ENCODE measurements at regions not wholly inside any gene's neighbourhood (a gene's known extent, or its start where the extent isn't known, plus 50 kb on each side); places are given as distances from the start of the nearest gene placed in this dataset.
"Not testable (repeated sequence)": the region's sequence is repeated elsewhere in the genome, so short reads cannot be mapped to it uniquely, and the experiment has no call there.

DNA sequence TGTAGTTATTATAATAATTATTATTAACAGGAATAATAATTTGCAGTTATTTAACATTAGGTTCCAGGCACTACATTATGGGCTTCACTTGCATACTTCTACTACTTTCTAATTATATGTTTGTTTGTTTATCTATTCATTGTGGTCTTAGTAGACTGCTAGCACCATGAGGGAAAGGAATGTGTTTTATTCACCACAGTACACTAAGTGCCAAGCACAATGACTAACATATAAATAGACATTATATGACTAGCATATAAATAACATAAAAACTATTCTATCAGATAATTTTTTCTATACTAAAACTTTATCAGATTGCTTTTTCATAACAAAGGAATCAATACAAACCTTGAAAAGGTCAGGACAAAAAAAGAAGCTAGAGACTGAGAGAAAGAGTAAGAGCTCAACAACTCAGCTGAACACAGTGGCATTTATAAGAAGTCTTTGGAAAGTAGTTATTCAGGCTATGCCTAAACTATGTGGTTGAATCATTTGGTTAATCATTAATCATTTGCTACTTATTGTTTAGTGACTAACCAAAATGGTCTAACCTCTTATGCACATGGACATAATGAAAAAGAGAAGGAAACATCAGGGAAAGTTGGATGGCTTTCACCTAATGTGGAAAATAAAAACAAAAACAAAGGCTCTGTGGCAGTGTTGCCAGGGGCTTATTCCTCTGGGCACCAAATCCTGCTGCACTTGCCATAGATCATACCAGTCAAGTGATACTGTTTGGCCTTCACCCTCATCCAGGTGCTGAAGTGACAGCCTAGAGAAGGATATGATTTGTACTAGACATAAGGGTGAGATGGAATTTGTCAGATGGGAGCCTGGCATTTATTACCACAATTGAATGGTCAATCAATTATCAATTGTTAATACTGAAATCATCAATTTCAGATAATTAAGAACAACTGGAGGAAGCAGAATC is 174.9 kb downstream of the ETAA1 start:
- no peak for DNase-seq

DNA sequence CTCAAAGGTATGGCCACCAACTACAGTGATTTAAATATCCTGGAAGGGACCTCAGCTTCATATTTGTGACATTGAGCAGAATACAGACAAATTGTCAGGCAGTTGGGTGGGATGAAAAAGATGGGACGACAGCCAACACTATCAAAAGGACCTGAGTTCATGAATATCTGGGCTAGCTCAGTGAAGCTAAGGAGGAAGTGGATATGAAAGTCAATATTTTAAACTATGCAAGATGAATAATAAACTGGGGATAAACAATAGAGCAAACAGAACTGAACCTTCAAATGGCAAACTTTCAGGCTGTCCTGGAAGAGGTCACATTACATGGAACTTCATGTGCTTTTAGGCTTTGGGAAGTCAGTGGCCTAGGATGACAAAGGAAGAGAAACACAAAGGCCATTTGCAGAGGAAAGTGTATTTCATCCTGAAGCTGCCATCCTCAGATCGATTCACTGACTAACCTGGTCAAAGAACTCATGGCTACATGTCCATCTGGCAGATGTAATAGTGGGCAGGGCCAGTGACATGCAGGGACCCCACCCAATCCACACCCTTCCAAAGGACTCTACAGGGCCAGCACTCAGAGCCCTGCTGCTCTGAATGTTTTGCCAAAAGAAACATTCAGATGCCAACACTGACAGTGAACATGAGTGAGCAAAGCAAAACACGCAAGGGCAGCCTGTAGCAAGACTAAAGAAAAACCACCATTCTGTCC is 175.7 kb downstream of the ETAA1 start:
- DNase-seq = no peak

DNA sequence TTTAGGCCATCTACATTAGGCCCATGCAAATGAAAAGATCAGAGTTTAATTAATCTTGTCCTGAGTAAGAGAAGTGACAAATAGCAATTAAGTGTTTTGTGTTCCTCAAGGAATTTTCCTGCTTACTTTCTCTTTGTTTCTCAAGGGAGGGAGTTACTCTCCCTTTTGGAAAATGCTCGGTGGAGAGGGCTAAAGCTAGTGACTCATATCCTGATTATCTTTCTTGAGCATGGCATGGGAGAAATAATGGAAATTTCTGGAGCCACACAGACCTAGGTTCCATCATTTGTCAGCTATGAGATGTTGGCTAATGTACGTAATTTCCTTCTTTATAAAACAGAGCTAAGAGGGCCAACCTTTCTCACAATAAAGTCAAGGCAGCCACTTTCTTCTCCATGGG is 177.1 kb downstream of the ETAA1 start:
- no peak for DNase-seq

DNA sequence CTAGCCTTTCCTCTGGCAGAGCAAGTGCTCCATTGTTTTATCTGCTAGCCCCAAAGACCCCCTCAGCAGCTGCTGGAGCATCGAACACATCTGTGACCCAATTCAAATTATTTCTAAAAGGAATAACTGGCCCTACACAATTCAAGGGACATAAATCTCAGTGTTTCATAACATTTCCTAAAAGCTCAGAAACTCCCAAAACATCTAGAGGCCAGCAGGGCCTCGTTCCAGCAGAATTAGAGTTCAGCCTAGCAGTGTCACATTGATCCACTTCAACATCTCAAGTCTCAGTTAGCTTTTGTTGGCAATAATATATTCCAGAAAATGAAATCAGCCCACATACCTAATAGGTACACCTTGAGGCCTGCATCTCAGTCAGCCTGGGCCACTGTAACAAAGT is 179.1 kb downstream of the ETAA1 start:
- DNase-seq = no peak

DNA sequence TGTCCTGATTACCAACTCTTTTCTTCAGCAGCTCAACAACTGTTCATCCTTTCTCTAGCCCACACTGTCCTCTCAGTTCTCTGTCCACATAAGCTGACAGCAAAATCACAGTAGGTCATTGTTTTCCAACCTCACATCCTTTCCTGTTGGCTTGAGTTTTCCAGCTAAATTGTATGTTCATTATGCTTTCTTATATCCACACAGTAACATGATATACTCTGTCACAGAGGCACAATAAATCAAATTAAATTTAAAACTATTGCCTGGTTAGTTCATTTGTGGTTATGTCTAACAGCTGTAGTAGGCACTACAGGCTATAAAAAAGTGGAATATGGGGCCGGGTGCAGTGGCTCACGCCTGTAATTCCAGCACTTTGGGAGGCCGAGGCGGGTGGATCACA is 179.9 kb downstream of the ETAA1 start:
- no peak for DNase-seq

DNA sequence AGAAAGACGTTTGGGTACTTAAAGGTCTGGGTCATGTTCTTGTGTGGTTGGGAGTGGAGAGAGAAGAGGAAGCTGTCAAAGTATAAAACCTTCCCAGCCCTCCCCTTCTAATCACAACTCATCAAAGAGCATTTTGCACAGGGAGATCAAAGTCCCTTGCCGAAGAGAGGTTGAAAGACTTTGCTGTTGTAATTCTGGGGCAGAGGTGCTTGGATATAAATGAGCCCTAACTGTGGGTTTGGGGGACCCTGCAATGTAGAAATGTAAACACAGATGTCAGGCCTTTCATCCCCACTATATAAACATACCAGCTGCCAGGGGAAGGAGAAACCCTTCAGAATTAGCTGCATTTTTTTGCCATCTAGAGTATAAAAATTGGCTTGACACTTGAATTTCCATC is 182.1 kb downstream of the ETAA1 start:
- DNase-seq = no peak

DNA sequence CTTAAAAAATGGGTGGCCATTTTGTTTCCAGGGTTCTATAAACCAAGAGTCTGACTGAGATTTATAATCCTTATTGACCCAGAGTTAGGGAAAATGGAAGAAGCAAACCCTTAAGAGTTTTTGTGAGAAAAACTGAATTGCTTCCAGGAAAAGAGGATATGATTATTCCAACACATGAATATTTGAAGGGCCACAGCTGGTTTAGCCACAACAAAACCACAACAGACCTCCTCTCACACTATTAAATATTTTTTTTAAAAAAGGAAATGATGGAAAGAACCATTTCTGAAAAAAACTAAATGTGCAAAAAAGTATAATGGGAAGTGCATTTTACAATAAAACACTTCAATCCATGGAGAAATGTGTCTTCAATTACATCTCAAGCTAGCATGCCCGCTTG is 182.7 kb downstream of the ETAA1 start:
- DNase-seq = no peak

DNA sequence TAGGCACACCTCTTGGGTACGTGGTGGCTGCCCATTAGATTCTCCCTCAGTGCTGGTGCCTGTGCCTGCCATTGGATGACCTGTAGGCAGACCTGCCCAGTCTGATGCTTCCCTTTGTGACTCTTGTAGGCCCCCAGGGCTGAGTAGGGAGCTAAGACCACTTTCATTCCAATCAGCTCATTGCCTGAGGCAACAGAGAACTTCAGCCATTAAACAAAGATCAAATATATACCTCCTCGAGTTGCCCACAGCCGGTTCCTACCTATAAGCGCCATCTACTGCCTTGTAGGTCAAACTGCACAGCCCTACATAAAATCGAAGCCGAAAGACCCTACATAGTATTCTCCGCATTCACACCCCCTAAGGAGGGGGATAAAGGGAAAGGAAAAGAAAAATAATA is 184.6 kb downstream of the ETAA1 start:
- DNase-seq = no peak

DNA sequence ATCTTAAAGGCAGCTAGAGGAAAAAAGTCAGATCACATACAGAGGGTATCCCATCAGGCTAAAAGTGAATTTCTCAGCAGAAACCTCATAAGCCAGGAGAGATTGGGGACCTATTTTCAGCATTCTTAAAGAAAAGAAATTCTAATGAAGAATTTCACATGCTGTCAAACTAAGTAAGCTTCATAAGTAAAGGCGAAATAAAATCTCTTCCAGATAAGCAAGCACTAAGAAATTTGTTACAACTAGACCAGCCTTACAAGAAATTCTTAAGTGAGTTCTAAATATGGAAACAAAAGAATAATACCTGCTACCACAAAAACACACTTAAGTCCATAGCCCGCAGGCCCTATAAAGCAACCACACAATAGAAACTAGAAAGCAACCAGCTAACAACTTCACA is 186.1 kb downstream of the ETAA1 start:
- DNase-seq = no peak

DNA sequence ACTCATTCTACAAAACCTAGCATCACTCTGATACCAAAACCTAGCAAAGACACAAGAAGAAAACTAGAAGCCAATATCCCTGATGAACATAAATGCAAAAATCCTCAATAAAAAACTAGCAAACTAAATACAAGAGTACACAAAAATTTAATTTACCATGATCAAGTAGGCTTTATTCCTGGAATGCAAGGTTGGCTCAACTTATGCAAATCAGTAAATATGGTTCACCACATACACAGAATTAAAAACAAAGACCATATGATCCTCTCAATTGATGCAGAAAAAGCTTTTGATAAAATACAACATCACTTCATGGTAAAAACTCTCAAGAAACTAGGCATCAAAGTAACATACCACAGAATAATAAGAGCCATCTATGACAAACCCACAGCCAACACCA is 188.3 kb downstream of the ETAA1 start:
- DNase-seq = no peak

DNA sequence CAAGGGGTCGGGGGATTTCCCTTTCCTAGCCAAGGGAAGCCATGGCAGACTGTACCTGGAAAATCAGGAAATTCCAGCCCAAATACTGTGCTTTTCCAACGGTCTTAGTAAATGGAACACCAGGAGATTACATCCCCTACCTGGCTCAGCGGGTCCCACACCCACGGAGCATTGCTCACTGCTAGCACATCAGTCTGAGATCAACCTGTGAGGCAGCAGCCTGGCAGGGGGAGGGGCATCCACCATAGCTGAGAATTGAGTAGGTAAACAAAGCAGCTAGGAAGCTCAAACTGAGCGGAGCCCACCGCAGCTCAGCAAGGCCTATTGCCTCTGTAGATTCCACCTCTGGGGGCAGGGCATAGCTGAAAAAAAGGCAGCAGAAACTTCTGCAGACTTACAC is 192.0 kb downstream of the ETAA1 start:
- not testable (repeated sequence) for DNase-seq

DNA sequence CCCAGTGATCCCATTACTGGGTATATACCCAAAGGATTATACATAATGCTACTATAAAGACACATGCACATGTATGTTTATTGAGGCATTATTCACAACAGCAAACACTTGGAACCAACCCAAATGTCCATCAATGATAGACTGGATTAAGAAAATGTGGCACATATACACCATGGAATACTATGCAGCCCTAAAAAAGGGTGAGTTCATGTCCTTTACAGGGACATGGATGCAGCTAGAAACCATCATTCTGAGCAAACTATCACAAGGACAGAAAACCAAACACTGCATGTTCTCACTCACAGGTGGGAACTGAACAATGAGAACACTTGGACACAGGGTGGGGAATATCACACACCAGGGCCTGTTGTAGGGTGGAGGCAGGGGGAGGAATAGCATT is 197.4 kb downstream of the ETAA1 start:
- DNase-seq = not testable (repeated sequence)

DNA sequence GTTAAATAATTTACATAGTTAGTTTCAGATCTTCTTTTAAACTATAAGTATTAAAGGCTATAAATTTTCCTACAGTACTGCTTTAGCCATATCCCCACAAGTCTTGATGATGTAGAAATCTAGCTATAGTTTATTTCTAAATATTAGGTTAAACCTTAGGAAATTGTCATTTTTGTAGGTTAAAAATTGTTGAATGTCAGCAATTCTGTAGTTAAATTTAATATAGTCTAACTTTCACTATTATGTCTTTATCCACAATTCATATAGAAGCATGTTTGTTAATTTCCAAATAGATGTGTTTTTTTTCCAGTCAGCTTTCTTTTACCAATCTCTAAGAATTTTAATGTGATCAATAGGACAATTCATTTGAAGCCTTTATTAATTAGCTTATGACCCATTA is 199.7 kb downstream of the ETAA1 start:
- DNase-seq = no peak

DNA sequence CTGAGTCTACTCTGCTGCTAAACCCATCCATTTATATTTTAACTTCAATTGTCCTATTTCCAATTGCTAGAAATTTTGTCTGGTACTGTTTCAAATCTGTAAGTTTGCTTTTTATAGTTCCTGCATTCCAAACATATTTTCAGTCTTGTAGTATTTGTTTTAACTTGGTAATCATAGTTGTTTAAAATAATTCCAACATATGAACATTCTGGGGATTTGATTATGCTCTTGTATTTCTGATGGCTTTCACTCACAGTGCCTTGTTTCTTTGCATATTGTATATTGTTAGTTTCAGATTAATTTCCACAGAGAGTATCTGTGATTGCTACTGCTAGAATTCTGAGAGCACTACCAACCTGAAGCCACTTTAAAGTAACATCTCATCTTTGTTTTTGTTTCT is 202.4 kb downstream of the ETAA1 start:
- DNase-seq = no peak

DNA sequence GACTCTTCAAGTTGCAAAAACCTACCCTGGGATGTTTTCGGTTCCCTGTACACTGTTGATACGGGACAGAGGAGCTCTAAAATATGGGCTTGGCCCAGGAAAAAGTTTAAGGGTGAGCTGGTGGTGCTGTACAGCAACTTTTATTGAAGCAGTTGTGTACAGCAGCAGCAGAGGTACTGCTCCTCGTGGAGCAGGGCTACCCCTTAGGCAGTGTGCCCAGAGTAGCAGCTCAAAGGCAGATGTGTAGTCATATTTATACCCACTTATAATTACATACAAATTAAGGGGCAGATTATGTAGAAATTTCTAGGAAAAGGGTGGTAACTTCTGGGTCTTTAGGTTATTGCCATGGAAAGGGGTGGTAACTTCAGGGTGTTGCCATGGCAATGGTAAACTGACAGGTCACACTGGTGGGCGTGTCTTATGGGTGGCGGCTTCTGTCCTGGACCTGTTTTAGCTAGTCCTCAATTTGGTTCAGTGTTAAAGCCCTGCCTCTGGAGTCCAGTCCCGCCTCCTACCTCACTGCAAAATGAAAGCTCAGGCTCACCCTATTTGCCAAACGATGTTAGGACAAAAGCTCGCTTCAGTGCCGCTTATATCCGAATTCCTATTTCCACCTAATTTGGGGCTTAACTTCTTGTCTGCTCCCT is 203.2 kb downstream of the ETAA1 start:
- no peak for DNase-seq

DNA sequence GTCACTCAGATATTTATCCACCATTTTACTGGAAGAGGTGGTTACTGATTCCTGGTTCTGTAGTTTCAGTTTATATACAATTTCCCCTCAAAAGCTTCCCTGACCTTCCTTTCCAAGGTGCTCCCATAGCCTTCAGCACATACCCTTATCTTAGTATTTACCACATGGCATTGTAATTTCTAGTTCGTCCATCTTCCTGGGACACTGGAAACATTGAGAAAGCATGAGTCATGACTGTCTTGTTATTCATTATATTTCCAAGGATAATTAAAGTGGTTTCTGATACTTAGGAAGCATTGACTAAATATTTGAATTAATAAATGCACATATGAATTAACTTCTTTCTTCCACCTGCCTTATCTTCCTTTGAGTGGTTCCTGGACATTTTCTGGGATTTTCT is 203.8 kb downstream of the ETAA1 start:
- no peak for DNase-seq

DNA sequence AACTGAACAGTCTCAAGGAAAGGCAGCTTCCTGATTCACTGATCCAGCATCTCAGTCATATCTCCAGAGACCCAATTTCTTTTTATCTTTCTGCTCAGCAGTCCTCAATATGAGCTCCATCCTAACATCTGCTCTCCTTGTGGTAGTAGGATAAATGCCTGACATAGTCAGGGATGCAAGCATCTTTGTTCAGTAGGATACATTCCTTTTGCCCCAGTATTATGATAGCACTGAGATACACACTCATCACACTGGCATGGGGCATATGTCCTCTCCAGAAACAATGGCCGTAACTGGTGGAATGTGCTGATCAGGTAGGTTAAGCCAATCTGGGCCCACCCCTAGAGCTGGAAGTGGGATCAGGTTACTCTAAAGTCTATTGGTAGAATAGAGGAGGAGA is 207.2 kb downstream of the ETAA1 start:
- DNase-seq = no peak

DNA sequence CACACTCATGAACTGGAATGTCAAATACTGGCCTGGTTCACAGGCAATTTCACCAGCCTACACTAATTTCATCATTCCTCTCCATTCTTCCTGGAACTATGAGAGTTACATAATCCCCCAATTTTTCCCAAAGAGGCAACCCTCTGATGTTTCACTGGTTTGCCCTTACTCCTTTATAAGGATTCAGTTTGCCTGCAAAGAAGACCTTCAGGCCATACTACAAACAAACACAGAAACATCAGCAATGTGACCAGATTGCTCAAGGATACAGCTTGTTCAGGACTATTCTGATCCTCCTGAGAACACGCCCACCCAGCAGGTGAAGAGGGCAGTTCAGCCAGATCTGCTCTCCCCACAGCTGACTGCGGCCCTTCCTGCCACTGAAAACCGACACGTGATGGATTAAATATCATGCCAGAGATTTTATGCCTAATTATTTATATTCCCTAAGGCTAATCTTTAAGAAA is 215.5 kb downstream of the ETAA1 start:
- DNase-seq = no peak

DNA sequence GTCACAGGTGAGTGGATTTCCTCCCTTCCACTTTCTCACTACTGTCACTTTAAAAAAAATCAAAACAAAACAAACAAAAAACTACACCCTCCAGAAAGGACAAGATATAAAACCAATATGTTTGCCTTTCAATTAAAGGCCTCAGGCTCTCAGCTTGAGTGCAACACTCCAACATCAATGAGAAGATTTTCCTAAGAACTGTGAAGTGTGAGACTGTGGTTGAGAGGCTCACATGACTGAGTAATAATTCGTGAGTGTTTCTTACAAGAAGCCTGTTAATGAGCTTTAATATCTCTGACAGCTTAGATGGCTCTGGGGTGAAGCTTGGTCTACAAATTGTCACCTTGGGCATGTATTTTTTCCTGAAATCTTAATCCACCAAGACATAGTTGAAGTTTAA is 216.1 kb downstream of the ETAA1 start:
- no peak for DNase-seq

DNA sequence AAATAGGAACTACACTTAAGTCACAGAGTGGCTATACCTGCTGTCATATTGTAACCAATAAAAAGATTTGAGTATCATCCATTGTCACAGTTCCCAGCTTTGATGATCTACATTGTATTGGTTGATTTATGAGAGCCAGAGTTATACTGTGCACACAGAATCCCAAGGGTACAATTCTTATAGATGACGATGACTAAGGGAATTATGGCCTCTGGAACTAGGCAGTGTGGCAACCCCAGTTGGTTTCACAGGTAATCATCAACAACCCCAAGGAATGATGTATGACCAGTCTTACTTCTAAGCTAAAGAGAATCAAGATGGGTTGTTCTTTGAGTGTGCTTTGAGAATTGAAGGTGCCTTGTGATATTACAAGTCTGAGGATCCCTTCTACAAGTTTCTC is 217.3 kb downstream of the ETAA1 start:
- no peak for DNase-seq

DNA sequence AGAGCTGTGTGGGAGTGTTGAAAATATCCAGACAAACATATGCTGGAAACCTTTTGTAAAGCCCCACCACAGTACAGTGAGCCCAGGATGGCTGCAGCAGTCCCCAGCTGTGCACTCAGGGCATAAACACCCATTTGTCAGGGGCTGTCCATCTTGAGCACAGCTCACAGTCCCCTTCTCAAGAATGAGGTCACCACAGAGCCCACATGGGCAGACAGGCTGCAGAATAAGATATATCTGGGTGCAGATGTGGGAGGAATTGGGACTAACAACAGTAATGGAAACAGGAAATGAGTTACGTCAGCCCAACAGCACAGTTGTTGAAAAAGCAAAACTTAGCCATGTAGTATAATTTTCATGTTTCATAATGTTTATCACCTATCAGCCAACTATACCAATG is 219.6 kb downstream of the ETAA1 start:
- DNase-seq = no peak

DNA sequence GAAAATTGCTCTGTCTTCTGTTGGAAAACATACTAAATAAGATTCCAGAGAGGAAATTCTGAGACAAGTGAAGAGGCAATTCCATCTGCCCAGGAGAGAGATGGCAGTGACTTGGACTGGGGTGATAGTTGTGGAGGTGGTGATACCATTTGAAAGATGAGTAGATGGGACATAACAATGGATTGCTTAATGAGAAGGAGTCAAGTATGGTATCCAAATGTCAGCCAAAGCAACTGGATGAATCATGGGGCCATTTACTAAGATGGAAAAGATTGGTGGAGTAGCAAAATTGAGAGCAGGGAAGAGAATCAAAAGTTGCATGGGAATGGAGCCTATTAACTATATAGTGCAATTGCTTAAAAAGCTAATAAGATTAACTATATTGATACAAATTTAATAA is 222.1 kb downstream of the ETAA1 start:
- DNase-seq = no peak

DNA sequence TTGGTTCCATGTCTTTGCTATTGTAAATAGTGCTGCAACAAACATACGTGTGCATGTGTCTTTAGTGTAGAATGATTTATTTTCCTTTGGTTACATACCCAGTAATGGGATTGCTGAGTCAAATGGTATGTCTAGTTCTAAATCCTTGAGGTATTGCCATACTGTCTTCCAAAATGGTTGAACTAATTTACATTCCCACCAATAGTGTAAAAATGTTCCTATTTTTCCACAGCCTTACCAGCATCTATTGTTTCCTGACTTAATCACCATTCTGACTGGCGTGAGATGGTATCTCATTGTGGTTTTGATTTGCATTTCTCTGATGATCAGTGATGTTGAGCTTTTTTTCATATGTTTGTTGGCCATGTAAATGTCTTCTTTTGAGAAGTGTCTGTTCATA is 226.6 kb downstream of the ETAA1 start:
- DNase-seq = not testable (repeated sequence)

Data from occipital lobe (tissue), 1 donor.